Naive thymus-derived CD8-positive, alpha-beta T cell (primary cell): ENCODE measurements at regions not wholly inside any gene's neighbourhood (a gene's known extent, or its start where the extent isn't known, plus 50 kb on each side); places are given as distances from the start of the nearest gene placed in this dataset.

Experiments
- ATAC-seq, 2 donors: fragments of 150-1000 bp; cut with Tn5 transposase in 1 of 2; sonication (Bioruptor Pico), chemical (Tn5 transposase) in 1 of 2; 1 replicate in 1 of 2; 2 replicates in 1 of 2; pipeline ENCODE4 v1.10.0; 2021; ENCODE audit warnings: mild to moderate bottlenecking in 2 of 2, moderate library complexity in 2 of 2
- POLR2A ChIA-PET: fragments of 350-600 bp; sonication (Branson Sonifier 250); formaldehyde crosslinking; loops from one replicate; lab custom pipeline; 2021; ENCODE audit warnings: antibody characterized with exemption; lab: Charles Lee
- DNase-seq, 10 donors: peaks; one replicate each; pipeline versions ENCODE4 v3.0.0 to v3.0.0-alpha.2; 2020 to 2022
- H3K27ac Mint-ChIP-seq, 10 donors: one replicate each; pipeline ENCODE4 v1.8.0; 2020 to 2022; ENCODE audit warnings: mild to moderate bottlenecking in 10 of 10, mixed read lengths in 10 of 10, moderate library complexity in 4 of 10, inconsistent platforms in 1 of 10
- H3K27me3 Mint-ChIP-seq, 5 donors: one replicate each; pipeline ENCODE4 v1.8.0; 2021 to 2022; ENCODE audit warnings: mixed read lengths in 5 of 5
- H3K36me3 Mint-ChIP-seq, 3 donors: one replicate each; pipeline ENCODE4 v1.8.0; 2020 to 2022; ENCODE audit warnings: mixed read lengths in 3 of 3, mild to moderate bottlenecking in 2 of 3, inconsistent platforms in 1 of 3
- H3K4me1 Mint-ChIP-seq, 4 donors: one replicate each; pipeline ENCODE4 v1.8.0; 2021 to 2022; ENCODE audit warnings: mixed read lengths in 4 of 4
- H3K4me3 Mint-ChIP-seq, 10 donors: one replicate each; pipeline ENCODE4 v1.8.0; 2020 to 2022; ENCODE audit warnings: mild to moderate bottlenecking in 10 of 10, mixed read lengths in 10 of 10, moderate library complexity in 6 of 10, inconsistent platforms in 1 of 10
- H3K9me3 Mint-ChIP-seq, 9 donors: one replicate each; pipeline ENCODE4 v1.8.0; 2020 to 2022; ENCODE audit warnings: mixed read lengths in 9 of 9, mild to moderate bottlenecking in 3 of 9, inconsistent platforms in 1 of 9, moderate library complexity in 1 of 9

DNA sequence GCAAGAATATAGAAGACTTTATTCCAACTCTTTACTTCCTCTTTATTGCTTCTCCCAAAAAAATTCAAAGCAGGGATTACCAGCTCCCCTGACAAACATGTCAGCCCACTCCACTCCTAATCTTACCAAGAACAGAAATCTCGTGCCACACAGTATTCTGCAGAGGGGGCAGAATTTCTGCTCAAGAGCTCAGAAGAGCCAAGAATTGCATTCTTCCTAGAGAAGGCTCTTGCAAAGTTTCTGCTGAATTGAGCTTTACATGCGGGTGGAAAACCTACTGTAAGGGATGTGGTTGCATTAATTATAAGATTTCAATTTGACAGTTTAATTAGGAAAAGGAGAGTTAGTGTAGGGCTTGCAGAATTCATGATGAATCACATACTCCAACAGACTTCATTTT, 428.5 kb downstream of the CETN3 start:
- POLR2A ChIA-PET, result no interaction called here
- Mint-ChIP-seq H3K4me1 (no peaks in the 10 kb centered on the region), H3K27ac (no peak overlapping the region), H3K9me3 (peaks cover 0 to 10% (median 0%) of the 10 kb centered on the region in 9 donors), H3K27me3 (no peaks in the 10 kb centered on the region), H3K36me3 (no peaks in the 10 kb centered on the region), H3K4me3 (no peak overlapping the region)
- ATAC-seq (no peak), DNase-seq (no peak)

DNA sequence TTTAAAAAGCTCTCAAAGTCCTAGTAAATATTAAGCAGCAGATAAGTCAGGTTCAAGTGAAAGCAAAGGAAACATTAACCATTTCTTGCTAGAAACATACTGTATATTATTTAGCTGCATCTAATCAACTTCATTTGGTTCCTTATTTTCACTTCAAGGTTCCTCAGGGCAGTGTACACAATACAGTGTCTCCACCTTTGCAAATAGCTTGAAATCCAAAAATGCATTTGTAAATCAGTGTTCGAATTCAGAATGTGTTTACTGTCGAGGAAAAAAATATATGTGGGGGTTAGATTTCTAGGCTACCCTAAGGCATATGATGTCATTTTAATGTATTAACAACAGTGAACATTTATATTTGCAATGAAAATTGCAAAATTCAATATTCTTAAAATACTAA, 436.0 kb downstream of the CETN3 start:
- POLR2A ChIA-PET, result no interaction called here
- Mint-ChIP-seq H3K4me1 (no peaks in the 10 kb centered on the region), H3K27me3 (peaks cover 0 to 4% (median 0%) of the 10 kb centered on the region in 5 donors), H3K27ac (no peak overlapping the region), H3K36me3 (no peaks in the 10 kb centered on the region), H3K9me3 (peaks cover 0 to 14% (median 0%) of the 10 kb centered on the region in 9 donors), H3K4me3 (no peak overlapping the region)
- no peak for DNase-seq
- no peak for ATAC-seq

DNA sequence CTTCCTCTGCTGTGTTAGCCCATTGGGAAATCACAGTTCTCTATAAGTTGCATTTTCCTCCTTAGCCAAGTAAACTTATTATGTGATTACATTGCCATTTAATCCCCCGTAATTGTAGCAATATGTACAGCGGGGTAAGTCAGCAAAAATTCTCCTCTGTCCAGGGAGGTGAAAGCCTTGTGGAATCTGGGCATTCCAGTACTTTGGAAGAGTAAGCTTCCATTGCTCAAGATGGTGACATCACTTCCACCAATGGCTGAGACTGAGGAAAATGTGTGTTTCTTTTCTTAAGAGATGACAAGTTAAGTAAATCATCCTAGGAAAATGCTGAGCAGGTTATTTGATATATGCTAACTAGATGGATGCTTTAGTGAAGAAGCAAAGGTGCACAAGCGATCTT, 436.7 kb downstream of the CETN3 start:
- no peaks in the 10 kb centered on the region for H3K36me3 Mint-ChIP-seq
- H3K4me1 Mint-ChIP-seq, result no peaks in the 10 kb centered on the region
- peaks cover 0 to 4% (median 0%) of the 10 kb centered on the region in 5 donors for H3K27me3 Mint-ChIP-seq
- H3K4me3 Mint-ChIP-seq, result no peak overlapping the region
- no peak for DNase-seq
- no peak overlapping the region for H3K27ac Mint-ChIP-seq
- POLR2A ChIA-PET, result no interaction called here
- ATAC-seq, result no peak
- H3K9me3 Mint-ChIP-seq, result peaks cover 0 to 14% (median 0%) of the 10 kb centered on the region in 9 donors

DNA sequence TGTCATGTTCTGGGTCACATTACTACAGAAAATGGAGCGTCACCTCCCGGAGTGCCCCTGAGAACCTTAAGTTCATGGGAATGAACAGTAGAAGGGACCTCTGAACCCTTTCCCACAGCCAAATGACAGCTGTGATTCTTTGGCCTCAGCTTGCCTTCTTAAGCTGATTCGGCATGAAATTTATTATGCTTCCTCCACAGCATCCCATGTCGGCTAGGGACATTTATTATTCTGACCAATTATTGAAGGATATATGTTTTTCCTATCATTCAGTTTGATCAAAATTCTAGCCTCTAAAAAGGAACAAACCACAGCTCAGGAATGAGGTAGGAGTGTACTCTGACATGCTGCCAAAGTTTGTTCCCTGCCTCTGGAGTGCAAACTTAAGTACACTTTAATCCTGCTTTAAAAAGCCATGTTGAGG, 440.6 kb downstream of the CETN3 start:
- H3K36me3 Mint-ChIP-seq, result no peaks in the 10 kb centered on the region
- no peak for DNase-seq
- POLR2A ChIA-PET, result no interaction called here

DNA sequence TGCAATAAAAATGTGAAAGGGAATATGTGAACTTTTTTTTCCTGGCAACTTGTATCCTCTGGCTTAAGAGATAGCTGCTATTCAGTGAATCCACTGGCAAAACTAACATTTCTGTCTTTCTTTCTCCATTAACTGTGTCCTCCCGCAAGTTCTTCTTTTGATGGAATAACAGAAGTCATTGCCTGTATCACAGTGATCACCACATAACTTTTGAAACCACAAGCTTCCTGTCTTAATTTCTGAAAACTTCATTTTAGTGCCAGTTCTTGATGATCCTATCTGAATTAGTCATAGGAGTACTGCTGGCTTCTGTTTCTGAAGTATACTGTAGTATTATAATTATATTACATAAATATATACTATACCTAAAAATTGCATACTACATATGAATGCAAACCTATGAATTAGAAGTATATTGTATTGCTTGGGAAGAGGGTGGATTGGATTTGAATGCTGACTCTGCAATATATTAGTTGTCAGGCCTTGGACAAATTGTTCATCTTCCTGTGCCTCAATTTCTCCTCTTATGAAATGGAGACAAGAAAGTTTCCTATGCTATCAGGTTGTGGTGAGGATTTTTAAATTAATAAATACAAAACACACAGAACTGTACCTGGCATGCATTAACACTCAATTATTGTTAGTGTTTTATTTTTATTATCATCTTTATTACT, 441.6 kb downstream of the CETN3 start:
- peaks cover 0 to 4% (median 0%) of the 10 kb centered on the region in 5 donors for H3K27me3 Mint-ChIP-seq
- H3K36me3 Mint-ChIP-seq, result no peaks in the 10 kb centered on the region
- POLR2A ChIA-PET, result no interaction called here
- H3K27ac Mint-ChIP-seq, result no peak overlapping the region
- DNase-seq (no peak), ATAC-seq (no peak)
- peaks cover 0 to 14% (median 0%) of the 10 kb centered on the region in 9 donors for H3K9me3 Mint-ChIP-seq
- no peaks in the 10 kb centered on the region for H3K4me1 Mint-ChIP-seq
- no peak overlapping the region for H3K4me3 Mint-ChIP-seq

More for the DNA sequence above, 440.6 kb downstream of the CETN3 start:
- H3K9me3 Mint-ChIP-seq, result peaks cover 0 to 14% (median 0%) of the 10 kb centered on the region in 9 donors
- no peak overlapping the region for H3K27ac Mint-ChIP-seq
- H3K4me3 Mint-ChIP-seq, result no peak overlapping the region
- peaks cover 0 to 4% (median 0%) of the 10 kb centered on the region in 5 donors for H3K27me3 Mint-ChIP-seq
- ATAC-seq, result no peak
- H3K4me1 Mint-ChIP-seq, result no peaks in the 10 kb centered on the region

DNA sequence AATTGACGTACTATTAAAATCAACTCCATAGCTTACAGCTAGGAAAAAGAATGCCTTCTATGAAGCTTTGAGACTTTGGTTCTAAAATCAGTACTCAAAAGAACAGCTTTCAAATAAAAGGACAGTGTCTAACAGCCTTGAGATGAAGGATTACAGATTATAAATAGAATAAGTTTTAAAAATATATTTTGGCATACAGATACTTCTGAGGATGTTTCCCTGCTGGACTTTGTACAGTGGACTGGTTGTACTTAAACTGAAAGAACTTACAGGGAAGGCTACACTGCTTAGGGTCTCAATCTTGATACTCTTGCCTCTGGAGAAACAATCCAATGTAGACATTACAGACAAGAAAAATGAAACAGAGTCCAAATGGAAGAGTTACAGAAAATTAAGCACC, 452.7 kb downstream of the CETN3 start:
- POLR2A ChIA-PET, result no interaction called here
- no peak for DNase-seq
- Mint-ChIP-seq H3K4me3 (no peak overlapping the region), H3K36me3 (no peaks in the 10 kb centered on the region), H3K27ac (no peak overlapping the region), H3K27me3 (peaks cover 0 to 3% (median 0%) of the 10 kb centered on the region in 5 donors), H3K4me1 (no peaks in the 10 kb centered on the region), H3K9me3 (peaks cover 0 to 11% (median 0%) of the 10 kb centered on the region in 9 donors)
- no peak for ATAC-seq

DNA sequence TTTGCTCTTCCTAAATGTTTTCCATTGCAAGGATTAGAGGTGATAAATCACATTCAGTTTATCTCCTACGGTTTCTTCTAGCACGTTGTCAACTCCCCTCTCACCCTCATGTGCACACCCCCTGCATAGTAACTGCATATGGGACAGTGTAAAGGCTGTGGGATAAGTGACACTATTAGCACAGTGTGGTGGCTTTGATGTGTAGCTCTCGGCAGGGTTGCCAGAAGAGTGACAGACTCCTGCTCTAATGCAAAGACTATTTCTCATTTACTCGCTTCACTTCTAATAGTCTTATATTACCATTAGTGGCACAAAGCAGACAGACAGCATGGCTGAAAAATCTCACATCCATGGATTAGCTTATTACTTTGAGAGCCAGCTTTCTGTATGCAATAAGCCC, 454.6 kb downstream of the CETN3 start:
- Mint-ChIP-seq H3K4me3 (no peak overlapping the region), H3K36me3 (no peaks in the 10 kb centered on the region), H3K9me3 (peaks cover 0 to 11% (median 0%) of the 10 kb centered on the region in 9 donors), H3K27ac (no peak overlapping the region), H3K27me3 (peaks cover 0 to 3% (median 0%) of the 10 kb centered on the region in 5 donors), H3K4me1 (no peaks in the 10 kb centered on the region)
- no peak for DNase-seq
- no peak for ATAC-seq
- POLR2A ChIA-PET, result no interaction called here

DNA sequence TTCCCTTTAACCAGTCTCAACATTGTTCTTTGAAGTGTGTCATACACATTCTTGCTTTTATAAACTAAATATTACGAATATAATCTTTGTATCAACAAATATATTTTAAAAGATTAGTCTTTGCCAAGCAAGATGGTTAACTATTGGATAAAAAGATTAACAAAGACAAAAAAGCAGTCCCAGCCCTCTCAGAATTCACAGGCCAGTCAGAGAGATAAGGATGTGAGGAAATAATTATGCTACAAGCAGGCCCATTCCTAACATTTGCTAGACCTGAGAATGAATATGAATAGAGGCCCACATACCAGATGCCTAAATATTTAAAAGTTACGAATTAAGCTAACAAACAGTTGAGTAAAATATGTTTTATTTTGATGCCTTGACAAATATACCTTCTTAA, 457.7 kb downstream of the CETN3 start:
- POLR2A ChIA-PET, result no interaction called here

DNA sequence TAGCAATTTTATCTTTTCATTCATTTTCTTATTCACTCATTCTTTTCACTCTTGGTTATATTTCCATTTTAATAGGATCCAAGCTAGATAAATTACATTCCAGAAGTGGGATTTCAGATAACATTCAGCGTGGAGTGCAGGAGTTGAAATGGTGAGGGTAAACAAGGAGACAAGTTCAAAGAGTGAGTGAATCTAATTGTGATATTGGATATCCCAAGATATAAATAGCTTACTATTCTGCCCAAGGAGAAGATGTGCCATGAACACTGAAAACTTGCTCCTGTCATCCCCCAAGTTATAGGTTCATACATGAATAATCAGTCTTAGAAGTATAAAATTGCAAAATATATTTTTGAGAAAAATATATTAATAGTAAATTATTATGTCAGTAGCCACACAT, 459.3 kb downstream of the CETN3 start:
- Mint-ChIP-seq H3K9me3 (peaks cover 0 to 11% (median 0%) of the 10 kb centered on the region in 9 donors), H3K36me3 (no peaks in the 10 kb centered on the region), H3K4me1 (peaks cover 0 to 1% (median 0%) of the 10 kb centered on the region in 4 donors), H3K27me3 (peaks cover 0 to 3% (median 0%) of the 10 kb centered on the region in 5 donors), H3K27ac (no peak overlapping the region), H3K4me3 (no peak overlapping the region)
- no peak for DNase-seq
- POLR2A ChIA-PET, result no interaction called here
- ATAC-seq, result no peak

More for the DNA sequence above, 457.7 kb downstream of the CETN3 start:
- ATAC-seq (no peak), DNase-seq (no peak)
- Mint-ChIP-seq H3K4me1 (peaks cover 0 to 1% (median 0%) of the 10 kb centered on the region in 4 donors), H3K4me3 (no peak overlapping the region), H3K27ac (no peak overlapping the region), H3K36me3 (no peaks in the 10 kb centered on the region), H3K9me3 (peaks cover 0 to 11% (median 0%) of the 10 kb centered on the region in 9 donors), H3K27me3 (peaks cover 0 to 3% (median 0%) of the 10 kb centered on the region in 5 donors)

DNA sequence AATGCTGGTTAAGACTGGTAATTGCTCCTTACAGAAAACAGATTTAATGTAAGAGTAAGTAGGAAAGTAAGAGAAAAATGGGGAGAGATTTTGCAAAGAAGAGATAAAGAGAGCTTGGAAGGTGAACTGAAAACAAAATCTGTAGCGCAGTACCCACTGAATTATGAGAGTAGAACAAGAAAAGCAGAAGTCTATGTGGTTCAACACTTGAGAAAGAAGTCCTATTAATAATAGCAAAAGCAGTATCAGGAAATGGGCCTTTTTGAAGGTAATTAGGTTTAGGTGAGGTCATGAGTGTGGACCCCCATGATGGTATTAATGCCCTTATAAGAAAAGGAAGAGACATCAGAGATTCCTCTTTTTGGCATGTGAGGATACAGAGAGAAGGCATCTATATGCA, 460.6 kb downstream of the CETN3 start:
- no peak overlapping the region for H3K27ac Mint-ChIP-seq
- POLR2A ChIA-PET, result no interaction called here
- ATAC-seq, result no peak
- no peaks in the 10 kb centered on the region for H3K36me3 Mint-ChIP-seq
- H3K4me1 Mint-ChIP-seq, result peaks cover 0 to 1% (median 0%) of the 10 kb centered on the region in 4 donors
- peaks cover 0 to 3% (median 0%) of the 10 kb centered on the region in 5 donors for H3K27me3 Mint-ChIP-seq
- DNase-seq, result no peak
- peaks cover 0 to 11% (median 0%) of the 10 kb centered on the region in 9 donors for H3K9me3 Mint-ChIP-seq
- no peak overlapping the region for H3K4me3 Mint-ChIP-seq

DNA sequence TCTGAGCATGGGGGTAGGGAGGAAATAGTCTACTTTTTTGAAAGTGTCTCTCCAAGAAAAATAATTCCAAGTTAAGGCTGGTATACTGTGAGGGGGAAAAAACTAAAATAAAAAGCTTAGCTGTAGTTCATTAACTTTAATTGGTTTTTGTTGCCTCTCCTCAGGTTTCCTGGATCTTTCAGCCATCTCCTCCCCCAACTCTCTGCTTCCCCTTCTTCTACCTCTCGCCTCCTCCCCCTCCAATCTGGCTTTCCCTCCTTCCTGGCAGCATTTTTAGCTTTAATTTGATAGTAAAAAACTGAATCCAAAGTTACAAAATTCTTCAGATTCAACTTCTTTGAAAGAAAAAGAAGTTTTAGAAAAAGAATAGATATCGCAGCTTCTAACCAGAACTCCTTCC, 462.6 kb downstream of the CETN3 start:
- H3K27me3 Mint-ChIP-seq, result no peaks in the 10 kb centered on the region
- DNase-seq, result no peak
- no peaks in the 10 kb centered on the region for H3K36me3 Mint-ChIP-seq
- H3K27ac Mint-ChIP-seq, result no peak overlapping the region
- no peak overlapping the region for H3K4me3 Mint-ChIP-seq
- H3K4me1 Mint-ChIP-seq, result peaks cover 0 to 1% (median 0%) of the 10 kb centered on the region in 4 donors
- H3K9me3 Mint-ChIP-seq, result peaks cover 0 to 4% (median 0%) of the 10 kb centered on the region in 9 donors
- ATAC-seq, result no peak
- POLR2A ChIA-PET, result no interaction called here

DNA sequence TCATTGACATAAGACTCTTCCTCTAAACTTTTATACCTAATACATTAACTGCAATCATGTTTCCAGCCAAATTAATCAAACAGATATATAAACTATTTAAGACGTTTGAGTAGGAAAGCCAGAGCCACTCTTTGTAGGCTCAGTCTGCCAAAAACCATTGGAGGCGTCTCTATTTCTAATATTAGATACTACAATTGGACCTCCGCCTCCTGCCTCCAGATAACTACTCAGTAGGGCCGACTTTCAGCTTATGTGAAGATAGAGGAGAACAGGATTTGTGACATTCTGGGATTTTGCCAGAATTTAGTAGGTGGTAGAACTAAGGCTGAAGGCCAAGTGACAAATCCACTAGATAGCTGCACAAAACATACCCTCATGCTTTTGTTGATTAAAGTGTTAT, 463.0 kb downstream of the CETN3 start:
- POLR2A ChIA-PET, result no interaction called here
- Mint-ChIP-seq H3K4me3 (no peak overlapping the region), H3K4me1 (peaks cover 0 to 1% (median 0%) of the 10 kb centered on the region in 4 donors), H3K27me3 (no peaks in the 10 kb centered on the region), H3K27ac (no peak overlapping the region), H3K36me3 (no peaks in the 10 kb centered on the region), H3K9me3 (peaks cover 0 to 4% (median 0%) of the 10 kb centered on the region in 9 donors)
- ATAC-seq (no peak), DNase-seq (no peak)

DNA sequence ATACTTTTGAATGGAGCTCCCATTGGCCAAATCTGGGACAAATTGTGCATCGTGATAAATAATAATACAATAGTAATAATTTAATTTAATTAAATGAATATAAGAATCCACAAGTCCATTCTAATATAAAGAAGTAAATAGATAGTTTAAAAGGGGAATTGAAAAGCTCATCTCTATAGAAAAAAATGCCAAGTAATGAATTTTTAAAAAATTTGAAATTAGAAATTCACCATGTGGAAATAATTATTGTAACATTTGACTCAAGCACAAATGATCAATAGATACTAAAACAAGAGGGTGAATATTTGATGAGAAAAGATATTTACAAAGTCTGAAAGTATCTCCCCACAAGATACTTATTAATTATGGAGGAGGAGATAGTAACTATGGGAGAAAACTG, 467.4 kb downstream of the CETN3 start:
- H3K27me3 Mint-ChIP-seq, result peaks cover 0 to 3% (median 0%) of the 10 kb centered on the region in 5 donors
- POLR2A ChIA-PET, result no interaction called here
- no peak for DNase-seq
- no peaks in the 10 kb centered on the region for H3K36me3 Mint-ChIP-seq
- no peak for ATAC-seq
- no peak overlapping the region for H3K27ac Mint-ChIP-seq
- no peaks in the 10 kb centered on the region for H3K4me1 Mint-ChIP-seq
- no peak overlapping the region for H3K4me3 Mint-ChIP-seq
- peaks cover 0 to 2% (median 0%) of the 10 kb centered on the region in 9 donors for H3K9me3 Mint-ChIP-seq

DNA sequence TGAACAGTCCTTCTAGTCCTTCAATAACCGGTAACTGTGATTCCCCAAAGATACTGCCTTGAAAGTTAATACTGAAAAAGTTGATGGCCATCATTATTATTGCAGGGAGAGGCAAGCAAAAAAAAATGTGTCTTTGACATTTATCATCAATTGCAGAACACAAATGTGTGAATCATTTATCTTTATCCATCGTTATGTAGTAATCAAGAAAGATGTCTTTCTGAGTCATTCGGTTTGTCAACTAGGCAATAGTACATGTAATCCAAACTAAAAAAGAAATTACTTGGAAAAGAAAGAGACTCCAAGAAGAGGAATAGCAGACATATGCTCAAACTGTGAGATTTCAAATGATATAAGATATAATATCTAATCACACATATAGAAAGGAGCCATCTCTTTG, 473.0 kb downstream of the CETN3 start:
- H3K4me3 Mint-ChIP-seq, result no peak overlapping the region
- no peak overlapping the region for H3K27ac Mint-ChIP-seq
- peaks cover 0 to 3% (median 0%) of the 10 kb centered on the region in 5 donors for H3K27me3 Mint-ChIP-seq
- ATAC-seq (no peak), DNase-seq (no peak)
- H3K9me3 Mint-ChIP-seq, result peaks cover 0 to 5% (median 0%) of the 10 kb centered on the region in 9 donors
- POLR2A ChIA-PET, result no interaction called here
- no peaks in the 10 kb centered on the region for H3K36me3 Mint-ChIP-seq
- H3K4me1 Mint-ChIP-seq, result no peaks in the 10 kb centered on the region
